ENCODE measurements at regions not wholly inside any gene's neighbourhood (a gene's known extent, or its start where the extent isn't known, plus 50 kb on each side); places are given as distances from the start of the nearest gene placed in this dataset.

DNA sequence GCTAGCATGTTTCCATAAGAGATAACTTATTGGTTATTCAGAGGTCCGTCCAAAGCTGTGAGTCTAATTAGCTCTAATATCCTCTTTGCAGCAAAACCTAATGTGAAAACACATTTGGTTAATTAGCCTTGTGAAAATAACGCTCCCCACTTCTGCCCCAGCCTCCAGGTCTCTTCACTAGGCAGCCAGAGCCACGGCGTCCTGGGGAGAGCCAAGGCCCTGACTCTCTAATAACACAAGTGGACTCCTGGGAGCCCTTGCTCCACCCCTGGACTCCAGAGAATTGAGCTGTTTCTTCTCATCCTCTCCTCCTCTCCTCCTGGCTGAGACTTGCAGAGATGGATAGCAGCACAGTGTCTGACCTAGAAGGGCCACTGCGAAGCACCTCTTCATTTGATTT lies 78.8 kb downstream of the CCDC185 start:
- H3K4me1 ChIP-seq = no peaks in the 10 kb centered on the region
- no peak overlapping the region for H3K27ac ChIP-seq
- 68 to 71% methylated on average over 5 of the region's 5 CpGs for WGBS, 2 donors
- H3K9me3 ChIP-seq = no peaks in the 10 kb centered on the region
- no peak overlapping the region for H3K4me3 ChIP-seq (replicated peaks in 1 of 3)
- H3K36me3 ChIP-seq = no peaks in the 10 kb centered on the region
- H3K27me3 ChIP-seq = no peaks in the 10 kb centered on the region
- DNase-seq = no peak
- intact Hi-C loops (cut with DNase I) = no loop called here
- TF ChIP-seq, protein P1, sequence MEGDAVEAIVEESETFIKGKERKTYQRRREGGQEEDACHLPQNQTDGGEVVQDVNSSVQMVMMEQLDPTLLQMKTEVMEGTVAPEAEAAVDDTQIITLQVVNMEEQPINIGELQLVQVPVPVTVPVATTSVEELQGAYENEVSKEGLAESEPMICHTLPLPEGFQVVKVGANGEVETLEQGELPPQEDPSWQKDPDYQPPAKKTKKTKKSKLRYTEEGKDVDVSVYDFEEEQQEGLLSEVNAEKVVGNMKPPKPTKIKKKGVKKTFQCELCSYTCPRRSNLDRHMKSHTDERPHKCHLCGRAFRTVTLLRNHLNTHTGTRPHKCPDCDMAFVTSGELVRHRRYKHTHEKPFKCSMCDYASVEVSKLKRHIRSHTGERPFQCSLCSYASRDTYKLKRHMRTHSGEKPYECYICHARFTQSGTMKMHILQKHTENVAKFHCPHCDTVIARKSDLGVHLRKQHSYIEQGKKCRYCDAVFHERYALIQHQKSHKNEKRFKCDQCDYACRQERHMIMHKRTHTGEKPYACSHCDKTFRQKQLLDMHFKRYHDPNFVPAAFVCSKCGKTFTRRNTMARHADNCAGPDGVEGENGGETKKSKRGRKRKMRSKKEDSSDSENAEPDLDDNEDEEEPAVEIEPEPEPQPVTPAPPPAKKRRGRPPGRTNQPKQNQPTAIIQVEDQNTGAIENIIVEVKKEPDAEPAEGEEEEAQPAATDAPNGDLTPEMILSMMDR (IDR thresholded peaks at IDR 0.05) = no peak
- TF ChIP-seq POLR2A (IDR thresholded peaks at IDR 0.05) = no peak

DNA sequence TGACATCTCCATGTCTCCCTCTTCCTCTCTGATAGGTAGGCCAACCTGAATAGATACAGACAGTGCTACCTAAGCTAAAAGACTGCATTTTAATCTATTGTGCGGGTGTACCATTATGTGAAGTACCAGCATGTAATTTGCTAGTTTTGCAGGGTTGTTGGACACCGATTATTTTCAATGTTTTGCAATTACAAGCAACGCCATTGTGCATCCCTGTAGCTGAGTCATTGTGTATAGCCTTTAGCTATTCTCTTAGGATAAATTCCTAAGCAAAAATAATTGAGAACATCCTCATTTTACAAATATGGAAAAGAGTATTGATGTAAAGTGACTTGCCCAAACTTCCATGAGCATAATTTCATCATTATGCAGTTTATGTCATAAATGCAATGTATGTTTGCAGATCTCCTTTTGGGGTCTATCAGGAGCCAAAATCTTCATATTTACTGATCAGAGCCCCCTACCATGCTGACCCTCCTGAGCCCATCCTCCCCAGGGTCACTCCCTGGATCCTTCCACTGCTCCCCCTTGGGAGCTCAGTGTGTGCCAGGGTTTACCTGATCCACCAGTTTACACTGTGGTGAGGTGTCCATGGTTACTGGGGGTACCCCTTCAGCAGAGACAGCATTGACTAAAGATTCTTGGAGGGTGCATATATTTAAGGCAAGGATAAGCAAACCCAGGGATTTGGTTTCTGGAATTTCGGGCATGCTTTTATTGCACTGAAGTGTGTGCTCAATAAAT lies 80.6 kb downstream of the CCDC185 start:
- WGBS, 2 donors = 84% methylated on average over 4 of the region's 4 CpGs
- no peak overlapping the region for H3K27ac ChIP-seq
- H3K36me3 ChIP-seq = no peaks in the 10 kb centered on the region
- H3K4me3 ChIP-seq (replicated peaks in 1 of 3) = no peak overlapping the region
- H3K27me3 ChIP-seq = no peaks in the 10 kb centered on the region
- no peak for DNase-seq
- no peaks in the 10 kb centered on the region for H3K9me3 ChIP-seq
- intact Hi-C loops (cut with DNase I) = no loop called here
- TF ChIP-seq POLR2A (IDR thresholded peaks at IDR 0.05) = no peak
- TF ChIP-seq, protein P1 (IDR thresholded peaks at IDR 0.05) = no peak
- no peaks in the 10 kb centered on the region for H3K4me1 ChIP-seq

DNA sequence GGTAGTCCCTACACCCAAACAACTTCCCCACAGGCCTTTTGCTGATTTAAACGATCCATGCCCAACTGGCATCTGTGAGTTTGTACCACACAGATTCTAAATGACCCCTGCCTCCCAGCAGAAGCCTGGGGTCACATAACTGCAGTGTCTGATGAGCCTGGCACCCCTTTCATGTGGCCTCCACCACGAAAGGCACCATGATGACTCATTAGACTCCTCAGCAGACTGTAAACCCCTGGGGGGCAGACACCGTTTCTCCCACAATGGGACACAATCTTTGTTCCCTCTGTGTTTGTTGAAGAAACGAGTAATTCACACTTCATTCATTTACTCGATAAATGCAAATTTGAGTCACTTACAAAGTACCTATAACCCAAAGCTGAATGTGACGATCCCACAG lies 81.6 kb downstream of the CCDC185 start:
- intact Hi-C loops (cut with DNase I) = no loop called here
- peaks cover 3 to 6% of the 10 kb centered on the region in 2 donors for H3K4me1 ChIP-seq

DNA sequence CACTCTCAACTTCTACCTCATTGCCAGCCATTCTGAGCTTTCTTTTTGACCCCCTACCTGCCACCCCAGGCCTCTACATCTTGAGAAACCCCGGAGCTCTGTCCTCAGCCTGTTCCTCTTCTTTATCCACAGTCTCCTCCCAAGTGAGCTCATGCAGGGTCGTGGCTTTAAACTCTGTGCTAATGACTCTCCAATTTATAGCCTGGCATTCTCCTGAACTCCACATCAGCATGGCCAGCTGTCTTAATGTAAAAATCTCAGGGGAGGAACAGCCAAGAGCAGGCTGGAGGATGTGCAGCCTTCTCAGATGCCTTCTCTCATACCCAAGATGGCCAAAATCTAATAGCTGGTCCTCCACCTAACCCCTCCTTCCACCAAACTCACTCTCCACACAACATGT lies 84.2 kb downstream of the CCDC185 start:
- WGBS, 2 donors = 45 to 65% methylated on average over 2 of the region's 2 CpGs
- DNase-seq = no peak
- intact Hi-C loops (cut with DNase I) = no loop called here

More for the DNA sequence above, 81.6 kb downstream of the CCDC185 start:
- no peak for TF ChIP-seq POLR2A (IDR thresholded peaks at IDR 0.05)
- TF ChIP-seq, protein P1 (IDR thresholded peaks at IDR 0.05) = no peak
- H3K4me3 ChIP-seq (replicated peaks in 1 of 3) = no peak overlapping the region
- 86 to 88% methylated on average over 6 of the region's 6 CpGs for WGBS, 2 donors
- H3K27me3 ChIP-seq = no peaks in the 10 kb centered on the region
- H3K27ac ChIP-seq = no peak overlapping the region
- no peaks in the 10 kb centered on the region for H3K9me3 ChIP-seq
- H3K36me3 ChIP-seq = no peaks in the 10 kb centered on the region
- DNase-seq = no peak

DNA sequence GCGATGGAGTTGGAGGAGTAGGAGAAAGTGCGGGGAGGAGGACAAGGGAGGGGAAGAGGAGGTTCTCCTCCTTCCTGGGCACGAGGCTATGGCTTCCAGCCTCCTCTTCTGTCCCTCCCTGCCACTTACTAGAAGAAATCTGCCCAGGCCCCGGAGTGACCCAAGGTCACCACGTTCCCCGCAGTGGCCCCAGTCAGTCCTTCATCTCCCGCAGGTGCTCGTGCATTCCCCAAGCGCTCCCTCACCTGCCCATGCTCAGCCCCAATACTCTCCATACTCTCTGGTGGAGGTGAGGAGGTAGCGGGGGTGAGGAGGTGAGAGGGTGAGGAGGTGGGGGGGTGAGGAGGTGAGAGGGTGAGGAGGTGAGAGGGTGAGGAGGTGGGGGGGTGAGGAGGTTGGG lies 85.4 kb downstream of the CCDC185 start:
- WGBS, 2 donors = 91 to 92% methylated on average over 9 to 10 of the region's 10 CpGs
- no peak overlapping the region for H3K4me3 ChIP-seq (replicated peaks in 1 of 3)

More for the DNA sequence above, 84.2 kb downstream of the CCDC185 start:
- H3K4me3 ChIP-seq (replicated peaks in 1 of 3) = no peak overlapping the region
- H3K27me3 ChIP-seq = no peaks in the 10 kb centered on the region
- TF ChIP-seq, protein P1 (IDR thresholded peaks at IDR 0.05) = no peak
- TF ChIP-seq POLR2A (IDR thresholded peaks at IDR 0.05) = no peak
- H3K27ac ChIP-seq = no peak overlapping the region
- H3K36me3 ChIP-seq = no peaks in the 10 kb centered on the region
- no peaks in the 10 kb centered on the region for H3K9me3 ChIP-seq
- peaks cover 7 to 9% of the 10 kb centered on the region in 2 donors for H3K4me1 ChIP-seq

More for the DNA sequence above, 85.4 kb downstream of the CCDC185 start:
- no peak overlapping the region for H3K27ac ChIP-seq
- no peaks in the 10 kb centered on the region for H3K27me3 ChIP-seq
- H3K9me3 ChIP-seq = no peaks in the 10 kb centered on the region
- peaks cover 7 to 9% of the 10 kb centered on the region in 2 donors for H3K4me1 ChIP-seq
- no peaks in the 10 kb centered on the region for H3K36me3 ChIP-seq
- intact Hi-C loops (cut with DNase I) = no loop called here
- no peak for TF ChIP-seq POLR2A (IDR thresholded peaks at IDR 0.05)
- TF ChIP-seq, protein P1 (IDR thresholded peaks at IDR 0.05) = no peak
- no peak for DNase-seq

Measured in thyroid gland (tissue), 4 donors.